G401 (cell line): ENCODE measurements at regions not wholly inside any gene's neighbourhood (a gene's known extent, or its start where the extent isn't known, plus 50 kb on each side); places are given as distances from the start of the nearest gene placed in this dataset.
"Not testable (repeated sequence)": the region's sequence is repeated elsewhere in the genome, so short reads cannot be mapped to it uniquely, and the experiment has no call there.

Experiments used
- DNase-seq: peaks from one replicate; pipeline ENCODE4 v3.0.0-alpha.2; 2015; ENCODE audit warnings: low spot score
- in situ Hi-C: cut with HindIII; loops from 2 replicates; pipeline ENCODE4 v1.10.0; 2016; ENCODE audit warnings: low sequenced_read_pairs, mixed read lengths

DNA sequence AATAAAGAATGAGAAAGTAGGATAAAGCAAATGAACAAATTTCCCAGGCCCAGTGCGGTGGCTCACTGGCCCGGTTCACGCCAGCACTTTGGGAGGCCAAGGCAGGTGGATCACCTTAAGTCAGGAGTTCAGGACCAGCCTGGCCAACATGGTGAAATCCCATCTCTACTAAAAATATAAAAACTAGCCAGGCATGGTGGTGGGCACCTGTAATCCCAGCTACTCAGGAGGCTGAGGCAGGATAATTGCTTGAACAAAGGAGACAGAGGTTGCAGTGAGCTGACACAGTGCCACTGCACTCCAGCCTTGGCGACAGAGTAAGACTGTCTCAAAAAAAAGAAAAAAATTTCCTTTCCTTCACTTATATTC, 104.5 kb upstream of the PRSS16 start:
- in situ Hi-C loops, DNase-seq: not testable (repeated sequence)

DNA sequence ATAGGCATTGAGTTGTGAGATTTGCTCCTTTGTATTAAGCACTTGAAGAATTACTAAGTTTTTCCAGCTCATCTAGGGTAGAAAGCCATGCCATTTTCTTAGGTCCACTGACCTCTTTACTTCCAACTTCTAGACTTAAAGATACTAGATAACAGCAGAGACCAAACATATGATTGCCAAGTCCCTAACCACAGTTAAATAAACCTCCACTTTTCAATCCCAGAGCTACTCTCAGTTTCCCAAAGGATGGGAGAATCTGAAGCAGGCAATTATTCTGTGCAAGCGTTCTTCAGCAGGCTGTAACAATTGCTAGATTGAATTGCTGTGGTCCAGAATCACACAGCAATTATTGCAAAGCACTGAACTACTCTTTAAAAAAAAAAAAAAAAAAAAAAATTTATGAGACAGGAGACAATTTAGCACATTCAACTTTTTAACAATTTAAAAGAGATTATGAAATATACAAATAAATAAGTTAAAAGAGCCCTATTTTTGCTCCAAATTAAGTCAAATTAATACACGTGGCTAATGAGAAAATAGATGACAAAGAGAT, 104.0 kb upstream of the PRSS16 start:
- in situ Hi-C loops, result no loop called here
- no peak for DNase-seq

DNA sequence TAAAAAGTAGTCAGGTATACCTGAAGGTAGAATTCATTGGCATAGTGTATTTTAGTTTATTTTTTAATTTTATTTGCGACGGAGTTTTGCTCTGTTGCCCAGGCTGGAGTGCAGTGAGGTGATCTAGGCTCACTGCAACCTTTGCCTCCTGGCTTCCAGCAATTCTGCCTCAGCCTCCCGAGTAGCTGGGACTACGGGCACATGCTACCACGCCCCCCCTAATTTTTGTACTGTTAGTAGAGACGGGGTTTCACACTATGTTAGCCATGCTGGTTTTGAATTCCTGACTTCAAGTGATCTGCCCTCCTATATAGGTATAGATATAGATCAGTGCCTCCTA, 102.8 kb upstream of the PRSS16 start:
- in situ Hi-C loops, result no loop called here
- DNase-seq, result no peak

DNA sequence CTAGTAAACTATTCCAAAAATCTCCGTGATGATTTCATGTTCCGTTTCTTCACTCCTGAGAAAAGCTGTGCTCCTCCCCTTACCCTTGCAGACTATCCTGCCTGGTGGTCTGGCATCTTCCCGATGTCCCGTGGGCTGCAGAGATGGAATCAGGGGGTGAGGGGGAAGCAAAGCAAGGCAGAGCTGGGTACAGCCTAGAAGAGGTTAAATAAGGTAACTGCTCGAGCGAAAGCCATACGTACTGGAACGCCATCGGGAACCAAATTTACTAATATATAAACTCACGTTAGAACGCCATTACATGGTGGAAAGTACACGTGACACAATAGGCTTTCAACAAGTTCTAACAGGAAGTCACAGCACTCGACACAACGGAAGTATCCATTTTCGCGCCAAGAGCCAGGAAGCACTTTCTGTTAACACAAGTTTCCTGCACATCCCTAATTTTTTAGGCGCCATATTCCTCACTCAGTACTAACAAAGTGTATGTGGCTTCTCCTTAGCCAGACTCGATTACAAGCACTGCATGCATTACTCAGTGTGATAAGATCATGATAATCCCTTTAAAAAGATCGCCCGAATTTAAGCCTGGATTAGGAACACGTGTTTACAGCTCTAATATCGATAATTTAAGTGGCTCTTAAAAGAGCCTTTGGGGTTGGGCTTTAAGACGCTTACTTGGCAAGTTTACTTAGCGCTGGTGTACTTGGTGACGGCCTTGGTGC, 101.6 kb upstream of the PRSS16 start:
- peak; percentile 72 for DNase-seq

DNA sequence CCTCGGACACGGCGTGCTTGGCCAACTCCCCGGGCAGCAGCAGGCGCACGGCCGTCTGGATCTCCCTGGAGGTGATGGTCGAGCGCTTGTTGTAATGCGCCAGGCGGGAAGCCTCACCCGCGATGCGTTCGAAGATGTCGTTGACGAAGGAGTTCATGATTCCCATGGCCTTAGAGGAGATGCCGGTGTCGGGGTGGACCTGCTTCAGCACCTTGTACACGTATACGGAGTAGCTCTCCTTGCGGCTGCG, 101.1 kb upstream of the PRSS16 start:
- not testable (repeated sequence) for DNase-seq

More for the DNA sequence above, 101.6 kb upstream of the PRSS16 start:
- in situ Hi-C loops, result no loop called here

DNA sequence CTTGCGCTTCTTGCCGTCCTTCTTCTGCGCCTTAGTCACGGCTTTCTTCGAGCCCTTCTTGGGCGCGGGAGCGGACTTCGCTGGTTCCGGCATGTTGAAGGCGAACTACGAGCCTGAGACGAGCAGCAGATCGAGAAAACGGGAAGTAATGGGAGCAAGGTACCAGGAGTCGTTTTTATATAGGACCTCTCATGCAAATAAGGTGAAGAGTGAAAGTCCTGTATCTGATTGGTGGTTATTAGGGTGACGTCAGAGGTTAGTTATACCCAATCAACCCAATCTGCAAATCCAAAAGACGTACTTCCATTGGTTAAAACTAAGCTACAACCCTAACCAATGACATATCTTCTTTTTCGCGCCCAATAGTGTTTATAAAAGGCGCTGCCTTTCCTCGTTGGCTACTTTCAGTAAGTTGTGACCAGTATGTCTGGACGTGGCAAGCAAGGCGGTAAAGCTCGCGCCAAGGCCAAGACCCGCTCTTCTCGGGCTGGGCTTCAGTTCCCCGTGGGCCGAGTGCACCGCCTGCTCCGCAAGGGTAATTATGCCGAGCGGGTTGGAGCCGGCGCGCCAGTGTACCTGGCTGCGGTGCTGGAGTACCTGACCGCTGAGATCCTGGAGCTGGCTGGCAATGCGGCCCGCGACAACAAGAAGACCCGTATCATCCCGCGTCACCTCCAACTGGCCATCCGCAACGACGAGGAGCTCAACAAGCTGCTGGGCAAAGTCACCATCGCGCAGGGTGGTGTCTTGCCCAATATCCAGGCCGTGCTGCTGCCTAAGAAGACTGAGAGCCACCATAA, 100.6 kb upstream of the PRSS16 start:
- DNase-seq, result peak; percentile 86
- in situ Hi-C loops, result no loop called here

More for the DNA sequence above, 101.1 kb upstream of the PRSS16 start:
- in situ Hi-C loops, result not testable (repeated sequence)

DNA sequence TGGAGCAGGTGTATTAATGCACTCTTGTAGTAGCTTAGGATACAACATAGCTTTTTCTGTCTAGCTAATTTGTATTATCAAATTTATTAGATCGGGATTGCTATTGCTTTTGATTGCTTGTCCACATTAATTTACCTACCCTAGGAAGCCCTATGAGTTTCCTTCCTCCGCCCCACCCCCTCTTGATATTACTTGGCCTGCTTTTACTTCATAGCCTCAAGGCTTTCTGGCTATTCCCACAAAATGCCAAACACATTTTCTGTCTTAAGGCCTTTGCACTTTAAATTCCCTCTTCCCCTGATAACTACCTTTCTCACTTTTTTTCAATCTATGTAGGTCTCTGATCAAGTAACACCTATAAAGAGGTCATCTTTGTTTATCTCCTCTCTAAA, 99.1 kb upstream of the PRSS16 start:
- DNase-seq, result no peak
- in situ Hi-C loops, result no loop called here

DNA sequence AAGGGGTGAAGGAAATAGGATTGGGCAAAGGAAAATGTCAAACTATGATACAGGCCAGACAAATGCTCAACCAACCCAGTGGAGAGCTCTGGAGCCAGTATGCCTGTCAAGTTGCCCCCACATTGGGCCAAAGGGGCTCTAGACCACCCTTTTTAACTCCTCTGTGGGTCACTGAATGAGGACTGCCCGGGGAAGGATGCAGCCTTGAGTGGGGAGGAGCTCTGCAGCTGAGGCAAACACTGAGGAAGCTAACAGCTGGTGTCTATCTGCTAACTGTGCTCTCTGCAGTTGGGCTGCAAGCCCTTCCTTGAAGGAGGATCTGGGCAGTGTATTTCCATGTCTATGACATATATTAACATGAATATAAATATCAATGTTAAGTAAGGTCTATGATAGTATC, 98.4 kb upstream of the PRSS16 start:
- DNase-seq, result no peak
- in situ Hi-C loops, result no loop called here

DNA sequence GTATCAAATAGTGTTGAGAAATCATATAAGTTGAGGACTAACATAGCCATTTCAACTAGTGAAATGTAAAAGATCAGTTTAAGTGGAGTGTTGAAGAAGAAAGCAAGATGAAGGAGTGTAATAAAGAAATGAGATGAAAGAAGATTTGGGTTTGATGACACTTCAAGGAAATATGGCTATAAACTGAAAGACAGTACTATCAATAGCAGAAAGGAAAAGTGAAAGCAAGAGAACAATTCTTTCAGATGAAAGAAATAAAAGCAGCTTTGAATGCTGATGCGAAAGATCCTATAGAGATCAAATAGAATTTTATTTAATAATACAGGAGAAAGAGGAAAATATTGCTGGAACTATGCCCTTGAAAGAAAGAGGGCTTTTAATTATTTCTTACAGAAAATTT, 92.8 kb upstream of the PRSS16 start:
- in situ Hi-C loops, result no loop called here
- no peak for DNase-seq

DNA sequence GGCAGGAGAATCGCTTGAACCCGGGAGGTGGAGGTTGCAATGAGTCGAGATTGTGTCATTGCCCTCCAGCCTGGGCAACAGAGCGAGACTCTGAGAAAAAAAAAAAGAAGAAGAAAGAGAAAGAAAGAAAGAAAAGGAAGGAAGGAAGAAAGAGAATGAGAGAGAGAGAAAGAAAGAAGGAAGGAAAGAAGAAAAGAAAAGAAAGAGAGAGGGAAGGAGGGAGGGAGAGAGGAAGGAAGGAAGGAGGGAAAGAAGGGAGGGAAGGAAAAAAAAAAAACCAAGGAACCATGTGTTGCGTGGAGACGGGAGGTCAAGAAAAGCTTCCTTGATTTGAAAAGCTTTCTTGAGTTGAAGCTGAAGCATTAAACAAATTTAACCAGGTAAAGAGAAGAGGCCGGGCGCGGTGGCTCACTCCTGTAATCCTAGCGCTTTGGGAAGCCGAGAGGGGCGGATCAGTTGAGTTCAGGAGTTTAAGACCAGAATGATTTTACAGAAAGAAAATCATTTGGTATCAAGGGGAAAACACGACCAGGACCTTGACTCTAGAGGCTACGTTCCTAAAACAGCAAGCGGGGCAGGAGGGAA, 90.5 kb upstream of the PRSS16 start:
- DNase-seq, result no peak
- in situ Hi-C loops, result no loop called here

DNA sequence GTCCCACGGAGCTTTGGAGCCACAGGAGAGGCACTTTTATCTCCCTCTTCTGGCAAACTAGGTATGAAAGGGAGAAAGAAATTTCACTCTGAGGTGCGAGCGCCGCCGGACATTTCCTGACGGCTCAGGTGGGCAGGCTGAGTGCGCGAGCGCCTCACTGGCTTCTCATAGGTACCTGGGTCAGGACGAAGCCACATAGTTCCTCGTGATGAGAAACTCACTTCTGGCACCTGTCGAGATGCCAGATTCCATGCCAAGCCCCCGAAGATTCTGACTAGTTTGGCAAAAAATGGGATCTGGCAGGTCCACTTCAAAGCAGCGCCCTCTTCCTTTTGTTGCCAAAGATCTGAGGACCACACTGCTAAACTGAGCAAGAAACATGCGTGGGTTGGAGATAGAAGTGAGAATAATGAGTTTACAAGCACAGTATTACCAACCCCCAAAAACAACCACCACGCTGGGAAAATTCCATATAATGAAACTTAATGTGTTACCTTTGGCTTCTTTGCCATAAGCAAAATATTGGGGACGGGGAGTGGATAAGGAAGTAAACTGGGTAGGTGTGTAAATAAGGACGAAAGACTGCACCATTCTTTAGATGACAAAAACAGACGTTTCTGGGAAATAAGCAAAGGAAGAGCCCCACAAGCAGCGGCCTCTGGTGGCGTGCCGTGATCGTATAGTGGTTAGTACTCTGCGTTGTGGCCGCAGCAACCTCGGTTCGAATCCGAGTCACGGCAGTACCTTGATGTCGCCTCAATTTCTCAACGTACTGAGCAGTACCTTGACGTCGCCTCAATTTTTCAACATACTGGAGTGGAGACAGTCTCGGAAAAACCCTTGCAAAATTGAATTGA, 89.8 kb upstream of the PRSS16 start:
- in situ Hi-C loops, result no loop called here

DNA sequence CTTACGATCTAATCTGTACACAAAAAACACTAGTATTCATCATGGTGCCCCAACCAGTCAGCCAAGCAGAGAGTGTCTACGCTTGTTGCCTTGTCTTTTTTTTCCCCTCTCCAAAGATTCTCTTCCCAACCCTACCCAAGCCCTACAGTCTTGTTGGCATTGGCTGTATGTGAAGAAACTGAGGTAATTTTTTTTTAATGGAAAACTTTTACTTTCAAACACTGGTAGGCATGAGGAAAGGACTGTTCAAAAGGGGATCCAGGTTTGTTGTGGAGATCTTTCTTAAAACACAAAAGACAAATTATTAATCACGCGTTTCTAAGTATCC, 89.2 kb upstream of the PRSS16 start:
- no peak for DNase-seq
- in situ Hi-C loops, result no loop called here

More for the DNA sequence above, 89.8 kb upstream of the PRSS16 start:
- DNase-seq, result peak; percentile 75

DNA sequence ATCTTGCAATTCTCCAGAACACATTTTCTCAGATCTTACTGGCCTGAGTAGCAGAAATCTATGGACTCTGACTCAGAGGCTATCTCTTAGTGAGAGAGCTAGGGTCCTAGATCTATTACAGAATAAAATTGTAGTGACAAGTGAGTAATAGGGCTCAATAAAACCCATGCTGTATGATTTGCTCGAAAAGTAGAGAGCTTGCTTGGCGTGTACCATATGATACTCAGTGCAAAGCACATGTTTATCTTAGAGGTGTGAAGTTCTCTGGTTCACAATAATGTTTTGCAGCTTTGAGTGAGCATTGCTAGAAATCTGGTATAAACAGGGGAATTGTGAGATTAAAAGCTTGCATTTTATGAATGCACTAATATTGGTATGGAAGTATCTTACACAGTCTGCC, 87.8 kb upstream of the PRSS16 start:
- no peak for DNase-seq
- in situ Hi-C loops, result no loop called here

DNA sequence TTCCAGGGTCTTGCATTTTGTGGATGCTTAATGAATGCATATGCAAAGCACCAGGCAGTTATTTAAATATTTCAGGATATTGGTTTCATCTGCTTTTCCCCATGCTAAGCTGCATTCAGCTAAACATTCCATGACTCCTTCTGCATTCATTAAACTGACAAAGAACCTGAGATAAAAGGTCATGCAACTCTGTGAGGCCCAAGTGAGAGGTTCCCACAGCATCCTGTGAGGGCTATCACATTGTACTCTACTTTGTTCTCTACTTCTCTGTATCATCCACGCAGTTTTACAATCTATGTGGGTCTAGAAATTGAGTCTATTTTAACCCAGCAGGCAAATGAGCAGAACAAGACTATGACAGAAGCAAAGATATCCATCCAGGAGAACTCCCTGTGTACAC, 86.4 kb upstream of the PRSS16 start:
- in situ Hi-C loops, result no loop called here
- DNase-seq, result no peak

DNA sequence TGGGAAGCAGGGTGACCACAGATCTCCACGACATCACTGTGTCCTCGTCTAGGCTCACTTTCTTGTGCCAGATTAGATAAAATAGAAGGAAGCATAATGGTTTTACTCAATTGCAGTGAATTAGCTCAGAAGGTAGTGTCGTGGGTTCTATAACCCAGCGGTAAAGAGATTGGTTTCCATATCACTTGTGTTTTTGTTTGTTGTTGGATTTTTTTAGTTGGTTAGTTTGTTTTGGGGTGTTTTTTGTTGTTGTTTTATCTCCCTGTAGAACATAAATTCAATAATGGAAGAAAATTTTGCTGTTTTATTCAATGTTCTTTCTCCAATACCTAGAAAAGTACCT, 85.9 kb upstream of the PRSS16 start:
- no peak for DNase-seq
- in situ Hi-C loops, result no loop called here

DNA sequence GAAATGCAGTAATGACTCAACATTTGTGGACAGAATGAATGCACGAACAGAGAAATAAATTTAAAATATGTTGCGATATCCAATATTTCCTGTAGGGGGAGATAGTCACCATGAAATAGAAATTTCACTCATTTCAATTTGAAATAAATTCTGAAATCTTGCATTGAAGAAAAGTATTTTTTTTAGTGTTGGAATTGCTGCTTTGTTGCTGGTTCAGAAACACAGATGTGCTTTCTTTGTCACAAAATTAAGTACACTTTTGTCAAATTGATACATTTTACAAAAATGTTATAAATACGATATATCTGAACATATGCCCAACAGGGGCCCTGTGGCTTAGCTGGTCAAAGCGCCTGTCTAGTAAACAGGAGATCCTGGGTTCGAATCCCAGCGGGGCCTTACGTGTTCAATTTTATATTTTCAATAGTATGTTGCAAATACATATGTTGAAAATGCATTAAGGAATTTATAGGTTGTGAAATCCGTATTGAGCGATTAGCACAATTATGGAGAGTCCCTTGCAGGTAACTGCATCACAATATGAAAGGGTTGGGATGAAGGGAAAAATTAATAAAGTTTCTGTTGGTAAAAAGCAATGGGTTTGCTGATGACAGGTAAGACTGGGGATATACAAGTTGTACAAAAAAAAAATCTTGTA, 85.4 kb upstream of the PRSS16 start:
- in situ Hi-C loops, result no loop called here
- peak; percentile 59 for DNase-seq

DNA sequence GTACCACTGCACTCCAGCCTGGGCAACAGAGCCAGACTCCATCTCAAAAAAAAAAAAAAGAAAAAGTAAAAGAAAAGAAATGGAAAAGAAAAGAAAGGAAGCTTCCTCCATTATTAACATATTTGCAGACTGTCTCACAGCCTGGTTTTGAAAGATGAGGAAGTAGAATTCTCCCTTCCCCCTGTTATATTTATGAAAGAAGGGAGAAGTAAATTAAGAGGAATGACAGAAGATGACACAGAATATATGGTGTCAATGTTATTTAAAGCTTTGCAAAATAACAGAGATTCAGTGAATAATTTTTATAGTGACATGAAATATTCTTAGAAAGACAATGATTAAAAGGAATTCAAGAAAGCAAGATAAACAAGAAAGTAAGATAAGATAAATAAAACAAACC, 83.7 kb upstream of the PRSS16 start:
- no peak for DNase-seq
- in situ Hi-C loops, result no loop called here

DNA sequence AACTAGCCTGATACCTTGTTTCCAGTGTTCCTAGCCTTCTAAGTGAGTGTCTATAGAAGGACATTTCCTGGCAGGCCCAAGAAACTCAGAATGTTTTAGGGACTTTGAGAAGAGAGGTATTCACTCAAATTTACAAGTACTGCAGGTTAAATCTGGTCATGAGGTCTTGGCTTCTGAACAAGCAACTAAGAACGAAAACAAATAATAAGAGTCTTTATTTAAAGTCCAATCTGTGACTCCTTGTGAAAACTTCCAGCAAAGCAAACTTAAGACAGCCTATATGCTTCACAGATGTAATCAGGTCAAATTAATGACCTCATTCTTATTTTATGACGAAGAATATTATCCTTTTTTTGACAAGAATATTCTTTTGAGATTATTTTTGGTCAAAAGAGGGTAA, 79.4 kb upstream of the PRSS16 start:
- in situ Hi-C loops, result no loop called here
- DNase-seq, result peak; percentile 61

DNA sequence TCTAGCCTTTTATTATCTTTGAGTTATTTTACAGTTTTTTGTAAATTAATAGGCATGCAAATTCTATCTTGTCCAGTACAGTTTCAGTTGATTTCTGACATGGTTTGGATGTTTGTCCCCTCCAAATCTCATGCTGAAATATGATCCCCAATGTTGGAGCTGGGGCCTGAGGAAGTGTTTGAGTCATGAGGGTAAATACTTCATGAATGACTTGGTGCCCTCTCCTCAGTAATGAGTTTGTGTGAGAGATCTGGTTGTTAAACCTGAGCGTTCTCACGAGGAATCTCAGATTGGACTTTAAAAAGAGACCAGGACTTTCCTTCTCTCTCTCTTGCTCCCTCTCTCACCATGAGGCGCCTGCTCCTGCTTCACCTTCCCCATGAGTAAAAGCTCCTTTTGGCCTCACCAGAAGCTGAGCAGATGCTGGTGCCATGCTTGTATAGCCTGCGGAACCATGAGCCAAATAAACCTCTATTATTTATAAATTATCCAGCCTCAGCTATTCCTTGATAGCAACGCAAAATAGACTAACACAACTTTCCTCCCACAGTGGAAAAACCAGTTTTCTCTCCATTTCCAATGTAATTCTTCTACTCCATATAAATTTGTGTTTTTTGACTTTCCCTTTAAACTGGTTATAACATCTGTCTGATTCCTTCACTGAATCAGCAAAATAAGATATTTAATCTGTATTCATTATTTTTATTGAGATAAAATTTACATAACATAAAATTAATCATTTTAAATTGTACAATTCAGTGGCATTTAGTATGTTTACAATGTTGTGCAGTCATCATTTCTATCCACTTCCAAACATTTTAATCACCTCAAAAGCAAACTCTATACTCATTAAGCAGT, 78.7 kb upstream of the PRSS16 start:
- DNase-seq, result peak; percentile 67
- in situ Hi-C loops, result no loop called here
